Effector memory CD4-positive, alpha-beta T cell (primary cell): ENCODE measurements at regions not wholly inside any gene's neighbourhood (a gene's known extent, or its start where the extent isn't known, plus 50 kb on each side); places are given as distances from the start of the nearest gene placed in this dataset.

ENCODE experiments used
- DNase-seq, 3 donors: peaks; one replicate each; pipeline ENCODE4 v3.0.0-alpha.2; 2020
- H3K27ac ChIP-seq: 2 replicates; pipeline ENCODE4 v1.7.0; 2013; ENCODE audit warnings: mild to moderate bottlenecking, low read length, moderate library complexity; ENCODE audit not compliant: insufficient read depth, poor library complexity, severe bottlenecking
- H3K27me3 ChIP-seq: replicated peaks from 2 replicates; pipeline ENCODE4 v1.7.0; 2013; ENCODE audit warnings: mild to moderate bottlenecking, low read length; ENCODE audit not compliant: insufficient read depth, control insufficient read depth, poor library complexity, severe bottlenecking
- H3K36me3 ChIP-seq: 2 replicates; pipeline ENCODE4 v1.7.0; 2013; ENCODE audit warnings: mild to moderate bottlenecking, low read length, moderate library complexity; ENCODE audit not compliant: control insufficient read depth, insufficient read depth
- H3K4me1 ChIP-seq: 2 replicates; pipeline ENCODE4 v1.7.0; 2013; ENCODE audit warnings: low read length, mild to moderate bottlenecking; ENCODE audit not compliant: control insufficient read depth, insufficient read depth, poor library complexity, severe bottlenecking
- H3K4me3 ChIP-seq: 2 replicates; pipeline ENCODE4 v1.7.0; 2013; ENCODE audit warnings: low read length, low read depth, mild to moderate bottlenecking; ENCODE audit not compliant: insufficient read depth, poor library complexity, severe bottlenecking
- H3K9me3 ChIP-seq: 2 replicates; pipeline ENCODE4 v1.7.0; 2013; ENCODE audit warnings: mild to moderate bottlenecking, low read length, moderate library complexity; ENCODE audit not compliant: control insufficient read depth

DNA sequence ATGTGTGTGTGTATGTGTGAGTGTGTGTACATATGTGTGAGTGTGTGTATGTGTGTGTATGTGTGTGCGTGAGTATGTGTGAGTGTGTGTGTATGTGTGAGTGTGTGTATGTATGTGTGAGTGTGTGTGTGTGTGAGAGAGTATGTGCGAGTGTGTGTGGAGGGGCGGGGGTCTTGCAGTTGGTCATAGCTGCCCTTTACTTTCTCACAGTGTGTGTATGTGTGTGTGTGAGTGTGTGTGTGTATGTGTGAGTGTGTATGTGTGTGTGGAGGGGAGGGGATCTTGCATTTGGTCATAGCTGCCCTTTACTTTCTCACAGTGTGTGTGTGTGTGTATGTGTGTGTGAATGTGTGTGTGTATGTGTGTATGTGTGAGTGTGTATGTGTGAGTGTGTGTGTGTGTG is 74.8 kb upstream of the ENPP6 start:
- Histone ChIP-seq H3K36me3 (no peaks in the 10 kb centered on the region), H3K4me1 (peaks cover 5% of the 10 kb centered on the region), H3K9me3 (no peaks in the 10 kb centered on the region), H3K27me3 (no peaks in the 10 kb centered on the region), H3K27ac (no peak overlapping the region), H3K4me3 (no peak overlapping the region)
- no peak for DNase-seq

DNA sequence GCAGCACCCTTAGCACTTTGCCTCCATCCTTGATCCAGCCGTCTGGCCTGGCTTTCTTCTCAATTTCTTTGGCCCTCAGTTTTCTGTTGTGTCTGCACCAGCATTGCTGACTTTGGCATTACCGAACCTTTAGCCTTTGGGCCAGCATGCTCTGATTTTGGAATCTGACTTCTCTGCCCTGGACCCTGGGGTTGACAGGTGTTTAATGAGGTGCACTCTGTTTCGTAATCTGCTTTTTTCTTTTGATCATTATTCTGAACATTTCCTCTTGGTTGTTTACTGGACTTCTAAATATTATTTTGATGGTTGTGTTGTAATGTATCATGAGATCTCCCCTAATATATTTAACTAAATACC is 71.5 kb upstream of the ENPP6 start:
- Histone ChIP-seq H3K36me3 (no peaks in the 10 kb centered on the region), H3K27ac (no peak overlapping the region)

DNA sequence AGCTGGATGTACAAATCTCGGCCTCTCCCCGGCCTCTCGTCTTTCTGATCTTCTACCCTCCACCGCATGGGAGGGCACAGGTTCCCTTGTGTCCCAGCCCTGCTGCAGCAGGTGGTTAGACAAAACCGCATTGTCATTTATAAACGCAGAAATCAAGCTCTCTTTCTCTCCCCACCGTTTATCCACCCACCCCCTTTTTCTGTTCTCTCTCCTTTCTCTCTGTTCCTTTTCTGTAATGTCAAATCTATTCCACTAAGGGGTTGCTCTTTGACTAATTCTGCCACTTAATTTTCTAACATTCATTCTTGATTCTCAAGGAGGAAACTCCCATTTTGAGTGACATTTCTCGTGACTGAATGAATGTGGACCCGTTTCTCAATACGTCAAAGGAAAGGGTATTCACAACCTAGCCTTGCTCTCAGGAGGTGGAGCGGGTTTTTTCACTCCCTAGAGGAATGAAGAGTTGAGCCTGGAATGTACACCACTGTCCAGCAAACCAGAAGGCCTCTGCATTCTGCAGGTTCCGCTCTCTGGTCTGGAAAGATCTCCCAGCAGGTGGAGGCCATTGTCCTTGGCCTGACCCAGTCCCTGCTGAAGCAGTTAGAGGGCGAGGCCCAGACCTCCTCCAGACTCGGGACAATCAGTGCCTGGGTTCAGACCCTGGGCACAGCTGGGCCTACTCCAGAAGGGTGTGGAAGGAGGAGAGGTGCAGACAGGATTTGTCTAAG is 70.9 kb upstream of the ENPP6 start:
- H3K4me3 ChIP-seq: peak overlapping the region; percentile 1
- no peak overlapping the region for H3K27ac ChIP-seq
- no peak for DNase-seq
- no peaks in the 10 kb centered on the region for H3K9me3 ChIP-seq
- peaks cover 5% of the 10 kb centered on the region for H3K4me1 ChIP-seq
- H3K27me3 ChIP-seq: no peaks in the 10 kb centered on the region
- no peaks in the 10 kb centered on the region for H3K36me3 ChIP-seq

More for the DNA sequence above, 71.5 kb upstream of the ENPP6 start:
- Histone ChIP-seq H3K9me3 (no peaks in the 10 kb centered on the region), H3K27me3 (no peaks in the 10 kb centered on the region), H3K4me3 (no peak overlapping the region), H3K4me1 (peaks cover 5% of the 10 kb centered on the region)
- no peak for DNase-seq

DNA sequence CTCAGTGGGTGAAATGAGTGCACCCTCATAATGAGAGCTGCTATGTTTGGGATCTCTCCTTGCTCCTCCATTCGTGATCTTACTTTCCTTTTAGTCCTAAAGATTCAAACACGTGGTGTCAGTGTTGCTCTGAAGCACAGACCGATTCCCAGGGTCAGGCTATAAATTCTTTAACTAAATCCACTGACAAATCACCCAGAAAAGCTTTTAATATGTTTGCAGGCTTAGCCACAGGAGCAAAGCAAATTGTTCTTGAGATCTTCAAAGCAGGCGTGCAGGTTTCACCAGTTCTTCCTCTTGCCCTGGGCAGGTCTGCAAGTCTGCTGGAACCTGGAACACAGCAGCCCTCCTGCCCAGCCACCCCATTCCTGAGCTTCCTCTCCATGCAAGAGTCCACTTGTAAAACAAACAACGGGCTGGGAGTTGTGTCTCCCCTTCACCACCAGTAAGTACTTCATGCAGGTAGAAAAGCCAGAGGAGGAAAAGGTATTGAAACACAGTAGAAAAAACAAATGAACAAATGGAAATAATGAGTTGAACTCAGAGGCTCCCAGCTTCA is 70.1 kb upstream of the ENPP6 start:
- H3K4me3 ChIP-seq: peak overlapping the region; percentile 1
- DNase-seq: no peak
- H3K9me3 ChIP-seq: no peaks in the 10 kb centered on the region

DNA sequence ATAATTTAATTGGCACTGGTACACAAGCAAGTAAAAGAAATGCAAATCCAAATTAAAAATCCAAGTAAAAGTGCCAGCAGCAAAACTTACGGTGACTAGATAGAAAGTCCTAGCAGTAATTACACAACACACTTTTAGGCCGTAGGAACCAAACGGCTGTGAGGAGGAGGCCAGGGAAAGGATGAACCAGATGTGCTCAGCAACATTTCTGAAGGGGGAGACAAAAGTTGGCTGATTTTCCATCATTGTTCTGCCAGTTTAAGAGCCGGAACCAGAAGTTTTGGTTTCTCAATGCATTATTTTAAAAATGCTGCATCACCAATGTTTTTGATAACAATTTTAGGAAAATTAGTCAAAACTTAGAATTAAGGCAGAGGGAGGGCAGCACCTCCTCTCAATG is 68.7 kb upstream of the ENPP6 start:
- DNase-seq: no peak
- no peak overlapping the region for H3K4me3 ChIP-seq
- H3K27me3 ChIP-seq: no peaks in the 10 kb centered on the region
- H3K36me3 ChIP-seq: no peaks in the 10 kb centered on the region
- H3K27ac ChIP-seq: no peak overlapping the region
- no peaks in the 10 kb centered on the region for H3K9me3 ChIP-seq
- H3K4me1 ChIP-seq: peaks cover 19% of the 10 kb centered on the region

More for the DNA sequence above, 70.1 kb upstream of the ENPP6 start:
- Histone ChIP-seq H3K4me1 (peaks cover 5% of the 10 kb centered on the region), H3K27me3 (no peaks in the 10 kb centered on the region), H3K36me3 (no peaks in the 10 kb centered on the region), H3K27ac (no peak overlapping the region)

DNA sequence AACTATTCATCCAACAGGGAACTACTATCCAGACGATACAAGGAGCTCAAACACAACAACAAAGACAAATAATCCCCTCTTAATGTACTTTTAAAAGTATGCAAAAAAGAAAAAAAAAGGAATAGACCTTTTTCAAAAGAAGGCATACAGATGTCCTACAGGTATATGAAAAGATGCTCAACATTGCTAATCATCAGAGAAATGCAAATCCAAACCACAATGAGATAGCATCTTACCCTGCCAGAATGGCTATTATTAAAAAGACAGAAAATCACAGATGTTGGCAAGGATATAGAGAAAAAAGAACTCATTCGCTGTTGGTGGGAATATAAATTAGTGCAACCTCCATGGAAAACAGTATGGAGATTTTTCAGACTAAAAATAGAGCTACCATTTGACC is 67.1 kb upstream of the ENPP6 start:
- H3K27me3 ChIP-seq: no peaks in the 10 kb centered on the region
- H3K4me3 ChIP-seq: no peak overlapping the region
- H3K36me3 ChIP-seq: no peaks in the 10 kb centered on the region
- no peak overlapping the region for H3K27ac ChIP-seq
- no peaks in the 10 kb centered on the region for H3K9me3 ChIP-seq
- peaks cover 23% of the 10 kb centered on the region for H3K4me1 ChIP-seq
- DNase-seq: no peak

DNA sequence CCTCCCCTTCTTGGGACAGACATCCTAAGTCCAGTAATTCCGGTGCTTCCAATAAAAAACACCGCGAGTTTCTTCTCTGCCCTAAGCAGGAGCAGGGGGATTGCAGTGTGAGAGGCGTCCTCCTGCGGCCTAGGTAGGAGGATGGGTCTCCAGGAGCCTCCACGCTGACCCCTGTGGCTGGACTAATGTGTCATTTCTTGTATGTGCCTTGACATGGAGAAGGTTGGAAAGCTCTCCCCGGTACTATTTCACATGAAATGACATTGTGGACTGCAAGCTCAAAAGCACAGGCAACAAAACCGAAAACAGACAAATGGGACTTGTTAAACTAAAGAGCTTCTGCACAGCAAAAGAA is 66.6 kb upstream of the ENPP6 start:
- no peaks in the 10 kb centered on the region for H3K36me3 ChIP-seq
- H3K27me3 ChIP-seq: no peaks in the 10 kb centered on the region
- H3K4me3 ChIP-seq: no peak overlapping the region
- no peak overlapping the region for H3K27ac ChIP-seq
- H3K4me1 ChIP-seq: peaks cover 23% of the 10 kb centered on the region
- no peak for DNase-seq
- H3K9me3 ChIP-seq: no peaks in the 10 kb centered on the region

DNA sequence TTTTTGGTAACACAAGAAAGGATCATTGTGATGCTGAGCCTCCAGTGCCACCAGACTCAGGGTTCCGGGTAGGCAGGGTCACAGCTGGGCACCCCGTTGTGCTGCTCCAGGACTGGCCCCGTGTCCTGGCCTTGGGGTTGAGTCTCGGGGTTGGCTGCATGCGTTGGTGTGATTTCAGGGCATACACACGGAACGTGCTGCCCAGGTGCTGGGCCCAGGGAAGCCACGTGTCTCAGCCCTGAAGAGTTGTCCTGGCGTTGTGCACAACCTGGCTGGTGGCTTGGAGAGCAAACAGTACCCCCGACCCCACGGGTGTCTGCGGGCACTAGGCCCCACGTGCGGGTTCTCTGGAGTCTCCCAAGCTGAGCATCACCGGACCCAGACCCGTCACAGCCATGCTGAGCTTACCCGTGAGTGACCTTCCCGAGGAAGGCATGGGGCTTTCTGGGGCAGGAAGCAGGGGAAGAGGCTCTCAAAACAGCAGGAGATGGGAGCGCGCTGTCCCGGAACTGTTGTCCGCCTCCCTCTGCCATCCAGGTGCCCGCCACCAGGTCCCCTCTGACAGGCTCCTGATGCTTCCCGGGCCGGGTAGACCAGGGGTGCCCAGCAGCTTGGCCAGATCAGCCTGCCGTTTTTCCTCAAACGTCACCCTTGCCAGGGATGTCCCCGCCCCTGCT is 66.1 kb upstream of the ENPP6 start:
- H3K4me1 ChIP-seq: peaks cover 21% of the 10 kb centered on the region

DNA sequence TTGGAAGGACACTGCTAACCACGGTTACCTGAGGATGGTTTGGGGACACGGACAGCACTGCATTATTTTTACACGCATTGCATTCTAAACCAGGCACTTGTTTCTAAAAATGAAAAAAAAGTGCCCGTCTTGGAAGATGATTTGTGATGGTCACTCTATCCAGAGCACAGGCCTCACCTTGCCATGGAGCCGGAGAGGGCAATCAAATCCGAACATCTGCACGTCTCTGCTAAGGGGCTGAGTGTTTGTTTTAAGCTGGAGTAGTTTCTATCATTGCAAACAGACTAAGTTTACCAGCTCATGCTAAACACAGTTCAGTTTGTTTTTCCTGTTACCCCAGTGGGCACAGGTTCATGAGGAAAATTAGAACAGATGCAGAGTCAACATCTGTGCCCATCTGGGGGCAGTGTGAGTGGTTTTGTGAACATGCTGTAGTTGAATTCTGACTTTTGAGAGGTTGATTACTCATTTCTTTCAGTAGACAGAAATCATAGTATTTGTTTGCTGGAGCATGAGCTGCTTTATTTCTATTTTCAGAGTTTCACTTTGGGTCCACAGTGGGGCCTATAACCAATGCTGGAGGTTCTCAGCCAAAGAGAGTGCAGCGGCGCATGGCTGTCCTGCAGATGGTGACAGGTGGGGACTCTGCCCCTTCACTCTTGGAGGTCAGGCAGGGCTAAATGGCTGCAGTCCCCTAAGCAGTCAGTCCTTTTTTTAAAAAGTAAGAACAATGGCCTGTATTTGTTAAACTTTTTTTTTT is 65.4 kb upstream of the ENPP6 start:
- Histone ChIP-seq H3K4me1 (peaks cover 18% of the 10 kb centered on the region), H3K27me3 (no peaks in the 10 kb centered on the region), H3K27ac (no peak overlapping the region), H3K36me3 (no peaks in the 10 kb centered on the region), H3K4me3 (no peak overlapping the region), H3K9me3 (no peaks in the 10 kb centered on the region)
- no peak for DNase-seq

More for the DNA sequence above, 66.1 kb upstream of the ENPP6 start:
- no peak overlapping the region for H3K4me3 ChIP-seq
- H3K9me3 ChIP-seq: no peaks in the 10 kb centered on the region
- no peaks in the 10 kb centered on the region for H3K36me3 ChIP-seq
- H3K27me3 ChIP-seq: no peaks in the 10 kb centered on the region
- no peak for DNase-seq
- H3K27ac ChIP-seq: no peak overlapping the region

DNA sequence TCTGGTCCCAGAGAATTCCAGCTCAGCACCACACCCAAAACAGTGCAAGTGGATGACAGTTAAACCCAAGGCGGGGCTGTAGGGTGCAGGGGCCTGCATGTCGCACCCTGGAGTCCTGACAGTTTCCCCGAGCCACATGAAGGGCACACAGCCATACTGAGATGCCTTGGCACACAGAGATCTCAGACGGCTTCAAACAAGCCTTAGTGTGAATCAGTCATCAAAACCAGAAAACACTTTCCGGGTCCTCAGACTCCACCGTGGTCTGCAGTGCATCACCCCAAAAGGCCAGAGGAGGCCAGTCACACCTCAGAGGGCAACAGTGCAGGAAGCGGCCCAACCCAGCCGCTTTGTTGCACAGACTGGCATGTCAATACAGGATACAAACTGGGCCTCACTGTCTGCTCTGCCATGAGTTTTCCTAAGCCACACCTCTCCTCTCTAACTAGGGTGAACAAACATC is 64.6 kb upstream of the ENPP6 start:
- no peaks in the 10 kb centered on the region for H3K36me3 ChIP-seq
- H3K27me3 ChIP-seq: no peaks in the 10 kb centered on the region
- peak in 1 of 3 donors; percentile 13 for DNase-seq
- no peaks in the 10 kb centered on the region for H3K9me3 ChIP-seq
- H3K4me1 ChIP-seq: peaks cover 18% of the 10 kb centered on the region
- no peak overlapping the region for H3K4me3 ChIP-seq
- no peak overlapping the region for H3K27ac ChIP-seq
